HepG2 (cell line): ENCODE measurements at regions not wholly inside any gene's neighbourhood (a gene's known extent, or its start where the extent isn't known, plus 50 kb on each side); places are given as distances from the start of the nearest gene placed in this dataset.

ENCODE experiments used
- ATAC-seq: fragments of 200-7000 bp; cut with Tn5 transposase; 3 replicates; pipeline ENCODE4 v1.9.1; 2020; ENCODE audit warnings: mild to moderate bottlenecking, moderate library complexity
- BruUV-seq: library from RNA; stranded (reverse); fragments of 400-500 nt; replicated peaks from 2 replicates; lab custom pipeline; 2021; lab: Mats Ljungman, UMichigan
- CTCF ChIA-PET: fragments of 300-600 bp; formaldehyde crosslinking; extraction: SDS; loops from one replicate; lab custom pipeline; 2021; ENCODE audit warnings: low total read pairs, inconsistent platforms, low intra/inter-chr PET ratio; lab: Yijun Ruan, JAX
- POLR2A ChIA-PET: fragments of 350-600 bp; sonication (Branson Sonifier 250); formaldehyde crosslinking; loops from one replicate; lab custom pipeline; 2020; ENCODE audit warnings: antibody characterized with exemption, inconsistent platforms; lab: Yijun Ruan, JAX
- DNase-seq: peaks from one replicate; pipeline ENCODE4 v3.0.0-alpha.2; 2015; ENCODE audit warnings: low spot score
- FAIRE-seq: peaks from 3 replicates; lab custom pipeline; 2011; peaks lifted over from hg19 to GRCh38; lab: Jason Lieb, UNC
- H2AFZ ChIP-seq: one replicate; pipeline ENCODE4 v1.6.1; 2011; ENCODE audit warnings: low read length, inconsistent platforms
- H3K27ac ChIP-seq: fragments of 300-600 bp; 3 replicates; pipeline ENCODE4 v1.8.0; 2011; ENCODE audit warnings: mixed run types, mild to moderate bottlenecking, mixed read lengths, low read length, inconsistent platforms; ENCODE audit not compliant: insufficient read depth; ENCODE audit errors: extremely low read length
- H3K27me3 ChIP-seq, 2 experiments: fragments of 200-600 bp in 1 of 2; 2 replicates in 1 of 2; 3 replicates in 1 of 2; pipeline versions ENCODE4 v1.6.0 to v1.8.0; 2011; ENCODE audit warnings: low read length in 2 of 2, mild to moderate bottlenecking in 2 of 2, moderate library complexity in 2 of 2, inconsistent platforms in 1 of 2; ENCODE audit not compliant: insufficient read depth in 2 of 2, control insufficient read depth in 1 of 2
- H3K36me3 ChIP-seq, 2 experiments: fragments of 200-600 bp in 1 of 2; replicated peaks in 1 of 2; 2 replicates in 1 of 2; 3 replicates in 1 of 2; pipeline versions ENCODE4 v1.5.1 to v1.8.0; 2011; ENCODE audit warnings: low read length in 2 of 2, inconsistent platforms in 1 of 2; ENCODE audit not compliant: insufficient read depth in 2 of 2, control insufficient read depth in 1 of 2
- H3K4me1 ChIP-seq: 2 replicates; pipeline ENCODE4 v1.5.1; 2012; ENCODE audit warnings: low read length, inconsistent platforms; ENCODE audit not compliant: insufficient read depth
- H3K4me2 ChIP-seq: 2 replicates; pipeline ENCODE4 v1.6.0; 2011; ENCODE audit warnings: low read depth, low read length, inconsistent platforms
- H3K4me3 ChIP-seq, 3 experiments: fragments of 200-600 bp in 1 of 3; sonication (generic), shearing (Covaris generic) in 1 of 3; replicated peaks in 1 of 3; 2 replicates each; pipeline ENCODE4 v1.5.1; 2011 to 2016; ENCODE audit warnings: low read length in 3 of 3, inconsistent platforms in 2 of 3, low read depth in 2 of 3, mild to moderate bottlenecking in 2 of 3, control low read depth in 1 of 3, mixed read lengths in 1 of 3; ENCODE audit not compliant: insufficient read depth in 1 of 3
- H3K79me2 ChIP-seq: one replicate; pipeline ENCODE4 v1.6.1; 2011; ENCODE audit warnings: low read length, inconsistent platforms; ENCODE audit not compliant: insufficient read depth
- H3K9ac ChIP-seq: 2 replicates; pipeline ENCODE4 v1.6.0; 2011; ENCODE audit warnings: mild to moderate bottlenecking, low read depth, low read length, inconsistent platforms; ENCODE audit not compliant: insufficient read depth
- H3K9me3 ChIP-seq: 2 replicates; pipeline ENCODE4 v1.5.1; 2012; ENCODE audit warnings: mild to moderate bottlenecking, low read length
- H4K20me1 ChIP-seq: 2 replicates; pipeline ENCODE4 v1.6.0; 2011; ENCODE audit warnings: inconsistent platforms, mild to moderate bottlenecking, low read length, moderate library complexity; ENCODE audit not compliant: insufficient read depth
- HNRNPLL ChIP-seq: fragments of 200-400 bp; formaldehyde crosslinking; IDR thresholded peaks from 2 replicates; pipeline ENCODE4 v1.6.1; 2017; ENCODE audit warnings: mild to moderate bottlenecking, low read depth, low read length; ENCODE audit not compliant: poor library complexity, severe bottlenecking
- MTA3 ChIP-seq: sonication (generic); formaldehyde crosslinking; IDR thresholded peaks from 2 replicates; pipeline ENCODE4 v1.4.0; 2020; ENCODE audit warnings: missing genetic modification reagents
- NCOA1 ChIP-seq: sonication (generic); formaldehyde crosslinking; IDR thresholded peaks from 2 replicates; pipeline ENCODE4 v1.9.0; 2021; ENCODE audit warnings: missing genetic modification reagents
- SIN3A ChIP-seq: IDR thresholded peaks from 2 replicates; pipeline ENCODE4 v1.6.1; 2011; ENCODE audit warnings: low read depth, mild to moderate bottlenecking, control low read depth, low read length, borderline replicate concordance
- SMC3 ChIP-seq: IDR thresholded peaks from 2 replicates; pipeline ENCODE4 v1.6.1; 2011; ENCODE audit warnings: low read length, improper control_type of control experiment
- SPEN ChIP-seq: sonication (generic); formaldehyde crosslinking; IDR thresholded peaks from 2 replicates; pipeline ENCODE4 v1.5.1; 2020; ENCODE audit warnings: low read depth, mild to moderate bottlenecking, missing genetic modification reagents
- WGBS: methylation state at CpG from one replicate; pipeline ENCODE4 v1.1.6; 2017; ENCODE audit warnings: low lambda C conversion rate; 5-methylcytosine and 5-hydroxymethylcytosine counted together
- in situ Hi-C: cut with HindIII; loops from 2 replicates; pipeline ENCODE4 v1.10.0; 2017; ENCODE audit warnings: low pct_unique_long_range_greater_than_20kb; ENCODE audit not compliant: extremely low pct_ligation_motif_present
- intact Hi-C: fragments of 100-400 bp; cut with micrococcal nuclease; formaldehyde crosslinking; loops from one replicate; pipeline ENCODE4 v1.10.0; 2022; ENCODE audit not compliant: unreplicated experiment
- TF ChIP-seq, protein P1 (sequence below): IDR thresholded peaks from 2 replicates; pipeline ENCODE4 v1.6.1; 2018; ENCODE audit warnings: missing genetic modification reagents
- TF ChIP-seq, protein P2 (sequence below): sonication (generic); formaldehyde crosslinking; IDR thresholded peaks from 2 replicates; pipeline ENCODE4 v1.4.0; 2020; ENCODE audit warnings: missing genetic modification reagents, mild to moderate bottlenecking, borderline replicate concordance
- TF ChIP-seq, protein P3 (sequence below): sonication (generic); formaldehyde crosslinking; IDR thresholded peaks from 2 replicates; pipeline ENCODE4 v1.8.0; 2022; ENCODE audit warnings: low read depth, missing genetic modification reagents

DNA sequence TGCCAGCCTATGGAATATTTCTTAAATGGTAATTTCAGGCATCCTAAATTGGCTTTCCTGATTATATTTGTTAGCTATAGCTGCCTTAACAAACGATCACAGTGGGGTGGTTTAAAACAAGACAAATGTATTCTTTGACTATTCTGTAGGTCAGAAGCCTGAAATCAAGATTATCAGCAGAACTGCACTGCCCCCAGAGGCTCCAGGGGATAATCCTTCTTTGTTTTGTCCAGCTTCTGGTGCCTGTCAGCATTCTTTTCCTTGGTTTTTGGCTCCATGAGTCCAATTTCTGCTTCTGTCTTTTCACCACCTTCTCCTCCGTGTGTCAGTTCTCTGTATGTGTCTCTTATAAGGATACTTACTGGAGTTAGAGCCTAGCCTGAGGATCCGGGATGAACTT lies 1282.2 kb upstream of the USP15 start:
- BruUV-seq = no TSS peak
- TF ChIP-seq, protein P1, sequence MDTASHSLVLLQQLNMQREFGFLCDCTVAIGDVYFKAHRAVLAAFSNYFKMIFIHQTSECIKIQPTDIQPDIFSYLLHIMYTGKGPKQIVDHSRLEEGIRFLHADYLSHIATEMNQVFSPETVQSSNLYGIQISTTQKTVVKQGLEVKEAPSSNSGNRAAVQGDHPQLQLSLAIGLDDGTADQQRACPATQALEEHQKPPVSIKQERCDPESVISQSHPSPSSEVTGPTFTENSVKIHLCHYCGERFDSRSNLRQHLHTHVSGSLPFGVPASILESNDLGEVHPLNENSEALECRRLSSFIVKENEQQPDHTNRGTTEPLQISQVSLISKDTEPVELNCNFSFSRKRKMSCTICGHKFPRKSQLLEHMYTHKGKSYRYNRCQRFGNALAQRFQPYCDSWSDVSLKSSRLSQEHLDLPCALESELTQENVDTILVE (CRISPR knock-in tag) = no peak
- TF ChIP-seq, protein P2, sequence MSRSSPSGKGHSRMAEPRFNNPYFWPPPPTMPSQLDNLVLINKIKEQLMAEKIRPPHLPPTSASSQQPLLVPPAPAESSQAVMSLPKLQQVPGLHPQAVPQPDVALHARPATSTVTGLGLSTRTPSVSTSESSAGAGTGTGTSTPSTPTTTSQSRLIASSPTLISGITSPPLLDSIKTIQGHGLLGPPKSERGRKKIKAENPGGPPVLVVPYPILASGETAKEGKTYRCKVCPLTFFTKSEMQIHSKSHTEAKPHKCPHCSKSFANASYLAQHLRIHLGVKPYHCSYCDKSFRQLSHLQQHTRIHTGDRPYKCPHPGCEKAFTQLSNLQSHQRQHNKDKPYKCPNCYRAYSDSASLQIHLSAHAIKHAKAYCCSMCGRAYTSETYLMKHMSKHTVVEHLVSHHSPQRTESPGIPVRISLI = no peak
- TF ChIP-seq SIN3A (no peak), HNRNPLL (no peak), MTA3 (no peak), SMC3 (no peak), SPEN (CRISPR knock-in tag) (no peak), NCOA1 (CRISPR knock-in tag) (no peak)
- TF ChIP-seq, protein P3, sequence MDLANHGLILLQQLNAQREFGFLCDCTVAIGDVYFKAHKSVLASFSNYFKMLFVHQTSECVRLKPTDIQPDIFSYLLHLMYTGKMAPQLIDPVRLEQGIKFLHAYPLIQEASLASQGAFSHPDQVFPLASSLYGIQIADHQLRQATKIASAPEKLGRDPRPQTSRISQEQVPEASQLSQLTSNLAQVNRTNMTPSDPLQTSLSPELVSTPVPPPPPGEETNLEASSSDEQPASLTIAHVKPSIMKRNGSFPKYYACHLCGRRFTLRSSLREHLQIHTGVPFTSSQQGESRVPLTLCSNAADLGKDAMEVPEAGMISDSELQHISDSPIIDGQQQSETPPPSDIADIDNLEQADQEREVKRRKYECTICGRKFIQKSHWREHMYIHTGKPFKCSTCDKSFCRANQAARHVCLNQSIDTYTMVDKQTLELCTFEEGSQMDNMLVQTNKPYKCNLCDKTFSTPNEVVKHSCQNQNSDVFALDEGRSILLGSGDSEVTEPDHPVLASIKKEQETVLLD (CRISPR knock-in tag) = no peak
- Histone ChIP-seq H3K79me2 (no peaks in the 10 kb centered on the region), H3K4me3 (no peak overlapping the region), H3K27me3 (no peaks in the 10 kb centered on the region), H4K20me1 (no peaks in the 10 kb centered on the region), H3K9me3 (peaks cover 19% of the 10 kb centered on the region), H2AFZ (no peak overlapping the region), H3K4me1 (no peaks in the 10 kb centered on the region), H3K4me2 (no peak overlapping the region), H3K27ac (no peak overlapping the region), H3K36me3 (no peaks in the 10 kb centered on the region), H3K9ac (no peak overlapping the region)
- ChIA-PET POLR2A (no interaction called here), CTCF (no interaction called here)
- ATAC-seq (no peak), DNase-seq (no peak), FAIRE-seq (no peak)
- in situ Hi-C loops = no loop called here
- intact Hi-C loops = no loop called here
- 1% methylated on average over 3 of the region's 3 CpGs for WGBS
